ENCODE measurements at regions not wholly inside any gene's neighbourhood (a gene's known extent, or its start where the extent isn't known, plus 50 kb on each side); places are given as distances from the start of the nearest gene placed in this dataset.

DNA sequence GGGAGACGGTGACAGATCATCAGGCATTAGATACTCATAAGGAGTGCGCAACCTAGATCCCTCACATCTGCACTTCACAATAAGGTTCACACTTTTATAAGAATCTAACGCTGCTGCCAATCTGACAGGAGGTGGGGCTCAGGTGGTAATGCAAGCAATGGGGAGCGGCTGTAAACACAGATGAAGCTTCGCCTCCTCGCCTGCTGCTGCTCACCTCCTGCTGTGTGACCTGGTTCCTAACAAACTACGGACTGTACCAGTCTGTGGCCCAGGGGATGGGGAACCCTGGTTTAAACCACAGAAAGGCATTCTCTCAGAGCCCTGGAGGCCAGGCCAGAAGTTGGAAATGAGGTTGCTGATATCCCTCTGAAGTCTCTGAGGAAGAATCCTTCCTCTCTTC lies 323.6 kb downstream of the DRD1 start:
- TF ChIP-seq, protein P1, sequence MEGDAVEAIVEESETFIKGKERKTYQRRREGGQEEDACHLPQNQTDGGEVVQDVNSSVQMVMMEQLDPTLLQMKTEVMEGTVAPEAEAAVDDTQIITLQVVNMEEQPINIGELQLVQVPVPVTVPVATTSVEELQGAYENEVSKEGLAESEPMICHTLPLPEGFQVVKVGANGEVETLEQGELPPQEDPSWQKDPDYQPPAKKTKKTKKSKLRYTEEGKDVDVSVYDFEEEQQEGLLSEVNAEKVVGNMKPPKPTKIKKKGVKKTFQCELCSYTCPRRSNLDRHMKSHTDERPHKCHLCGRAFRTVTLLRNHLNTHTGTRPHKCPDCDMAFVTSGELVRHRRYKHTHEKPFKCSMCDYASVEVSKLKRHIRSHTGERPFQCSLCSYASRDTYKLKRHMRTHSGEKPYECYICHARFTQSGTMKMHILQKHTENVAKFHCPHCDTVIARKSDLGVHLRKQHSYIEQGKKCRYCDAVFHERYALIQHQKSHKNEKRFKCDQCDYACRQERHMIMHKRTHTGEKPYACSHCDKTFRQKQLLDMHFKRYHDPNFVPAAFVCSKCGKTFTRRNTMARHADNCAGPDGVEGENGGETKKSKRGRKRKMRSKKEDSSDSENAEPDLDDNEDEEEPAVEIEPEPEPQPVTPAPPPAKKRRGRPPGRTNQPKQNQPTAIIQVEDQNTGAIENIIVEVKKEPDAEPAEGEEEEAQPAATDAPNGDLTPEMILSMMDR (IDR thresholded peaks at IDR 0.05) = no peak
- TF ChIP-seq POLR2A (IDR thresholded peaks at IDR 0.05) = no peak

Measured in right lobe of liver (tissue), 4 donors.